ENCODE measurements at regions not wholly inside any gene's neighbourhood (a gene's known extent, or its start where the extent isn't known, plus 50 kb on each side); places are given as distances from the start of the nearest gene placed in this dataset.
"Not testable (repeated sequence)": the region's sequence is repeated elsewhere in the genome, so short reads cannot be mapped to it uniquely, and the experiment has no call there.

DNA sequence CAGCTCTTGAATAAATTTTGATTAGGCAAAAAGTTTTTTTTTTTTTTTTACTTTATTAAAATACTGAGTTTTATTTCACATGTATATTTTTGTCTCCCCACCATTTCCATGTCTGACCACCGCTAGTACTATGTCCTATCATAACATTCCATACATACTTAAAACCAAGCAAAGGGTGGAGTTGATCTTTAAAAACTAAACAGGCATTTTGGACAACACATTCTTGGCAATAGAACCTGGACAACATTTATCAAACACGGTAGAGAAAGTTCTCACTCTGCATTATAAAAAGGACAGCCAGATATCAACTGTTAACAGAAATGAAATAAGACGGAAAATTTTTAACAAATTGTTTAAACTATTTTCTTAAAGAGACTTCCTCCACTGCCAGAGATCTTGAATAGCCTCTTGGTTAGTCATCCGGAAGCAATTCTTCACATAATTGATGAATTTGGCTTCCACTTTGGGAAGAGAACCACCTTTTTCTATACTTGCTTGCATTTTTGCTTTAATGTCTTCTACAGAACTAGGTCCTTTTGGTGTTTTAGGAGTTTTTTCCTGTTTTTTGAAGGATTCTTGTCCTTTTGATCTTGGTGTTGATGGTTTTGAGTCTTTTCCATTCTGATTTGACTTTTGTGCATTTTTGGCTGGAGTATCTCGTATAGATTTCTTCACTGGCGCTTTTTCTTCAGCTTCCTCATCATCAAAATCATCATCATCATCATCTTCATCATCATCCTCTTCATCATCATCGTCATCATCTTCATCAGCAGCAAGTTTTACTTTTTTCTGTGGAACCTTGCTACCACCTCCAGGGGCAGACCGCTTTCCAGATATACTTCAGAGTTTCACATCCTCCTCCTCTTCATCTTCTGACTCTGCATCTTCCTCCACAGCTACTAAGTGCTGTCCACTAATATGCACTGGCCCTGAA, 58.7 kb downstream of the POU5F2 start:
- in situ Hi-C loops (cut with HindIII; ENCODE audit: low sequenced_read_pairs) = not testable (repeated sequence)

DNA sequence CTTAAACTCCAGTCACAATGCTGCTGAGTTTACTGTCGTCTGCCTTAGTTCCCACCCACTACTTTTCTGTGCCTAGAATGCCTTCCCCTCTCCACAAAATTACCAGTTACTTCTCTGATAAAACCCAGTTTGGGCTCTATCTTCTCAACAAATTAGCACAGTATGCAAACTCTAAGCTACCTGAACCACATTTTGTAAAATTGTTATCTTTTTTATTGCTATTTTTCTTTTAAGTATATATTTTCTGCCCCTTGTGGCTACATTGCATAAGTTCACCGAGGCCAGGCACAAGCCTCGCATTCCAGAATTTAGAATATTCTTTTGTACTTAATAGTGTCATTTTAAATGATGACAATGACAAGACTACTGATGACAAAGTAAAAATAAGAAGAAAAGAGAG, 60.0 kb downstream of the POU5F2 start:
- in situ Hi-C loops (cut with HindIII; ENCODE audit: low sequenced_read_pairs) = no loop called here

DNA sequence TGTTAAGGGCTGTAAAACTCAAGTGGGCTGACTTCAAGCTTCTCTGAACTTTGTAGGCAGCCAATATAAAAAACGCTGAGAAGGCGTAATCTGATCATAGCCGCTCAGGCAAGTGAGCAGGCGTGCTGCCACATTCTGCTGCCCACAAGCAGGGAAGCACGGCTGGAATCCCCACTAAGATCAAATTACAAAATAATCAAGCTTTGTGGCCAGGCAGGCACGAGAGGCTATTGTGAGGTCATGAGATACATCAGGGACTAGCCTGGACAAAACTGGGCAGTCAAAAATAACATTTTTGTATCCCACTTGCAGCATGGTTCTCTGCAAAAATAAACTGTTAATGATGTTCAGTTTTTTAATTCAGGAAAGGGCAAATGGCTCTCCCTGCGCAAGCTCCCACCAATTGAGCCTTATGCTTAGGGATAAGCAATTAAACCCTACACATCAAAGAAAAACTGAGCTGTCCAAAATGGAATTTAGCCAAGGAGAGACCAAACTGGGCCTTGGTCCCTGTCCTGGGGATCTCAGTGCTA, 64.0 kb downstream of the POU5F2 start:
- in situ Hi-C loops (cut with HindIII; ENCODE audit: low sequenced_read_pairs) = loop anchor here (5.0 kb wide), 2 partner anchors 45 to 75 kb away; no protein-coding TSS in a partner anchor

DNA sequence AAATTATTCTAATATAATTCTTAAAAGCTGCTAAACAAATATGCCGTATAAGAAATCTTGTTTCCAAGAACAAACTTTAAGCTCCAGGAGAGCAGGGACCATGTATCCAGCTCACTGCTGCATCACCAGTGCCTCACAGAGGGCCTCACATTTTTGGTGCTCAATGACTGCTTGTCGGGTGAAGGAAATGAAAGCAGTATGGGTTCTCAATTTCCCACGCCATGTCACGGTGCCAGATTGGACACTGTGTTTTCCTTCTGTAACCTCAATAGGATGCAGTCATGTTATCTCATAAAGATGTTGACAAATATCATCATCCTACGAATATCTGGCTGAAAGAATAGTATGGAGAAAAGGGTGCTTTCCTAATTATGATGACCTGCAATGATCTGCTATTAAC, 64.7 kb downstream of the POU5F2 start:
- in situ Hi-C loops (cut with HindIII; ENCODE audit: low sequenced_read_pairs) = loop anchor here (5.0 kb wide), 2 partner anchors 46 to 74 kb away; no protein-coding TSS in a partner anchor

DNA sequence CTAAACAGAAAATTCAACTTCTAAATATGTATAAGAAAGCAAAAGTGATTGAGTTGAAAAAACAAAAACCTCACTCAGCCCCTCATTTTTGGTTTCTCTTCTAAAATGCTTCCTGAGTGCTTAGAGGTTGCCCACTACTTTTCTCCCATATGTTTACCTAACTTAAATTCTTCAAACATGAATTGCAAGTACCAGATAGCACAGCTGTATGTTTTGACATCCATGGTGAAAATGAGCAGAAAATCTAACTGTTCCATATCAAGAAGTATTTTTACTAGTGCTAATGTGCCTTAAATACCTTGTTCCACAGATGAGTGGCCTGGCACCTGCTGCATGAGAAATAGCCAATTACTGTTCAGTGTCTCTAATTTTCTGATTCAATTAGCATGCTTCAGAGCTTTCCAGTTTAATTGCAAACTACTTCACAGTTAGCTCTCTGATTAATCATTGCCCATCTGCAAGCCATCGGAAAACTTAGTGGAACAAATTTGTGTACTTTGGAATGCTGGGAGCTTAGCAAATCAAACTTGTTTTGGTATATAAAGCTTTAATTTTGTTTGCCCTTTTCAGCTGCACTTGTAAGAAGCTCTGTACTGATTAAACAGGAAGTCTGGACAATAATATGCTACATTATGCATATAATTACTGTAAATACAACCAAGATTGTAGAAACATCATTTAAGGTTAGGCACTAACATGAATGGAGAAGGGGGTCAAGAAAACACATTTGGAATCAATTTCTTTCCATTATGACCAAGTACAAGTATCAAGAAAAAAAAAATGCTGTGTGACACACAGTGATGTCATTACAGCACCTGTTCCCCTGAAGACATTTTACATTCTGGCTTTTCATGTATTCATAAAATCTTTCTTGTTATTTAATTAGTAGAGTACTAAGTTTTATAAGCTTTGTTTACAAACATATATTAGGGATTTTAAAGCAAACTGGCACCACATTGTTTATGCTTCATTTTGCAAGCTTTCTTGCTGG, 65.6 kb downstream of the POU5F2 start:
- in situ Hi-C loops (cut with HindIII; ENCODE audit: low sequenced_read_pairs) = loop anchor here (5.0 kb wide), 2 partner anchors 47 to 73 kb away; no protein-coding TSS in a partner anchor

DNA sequence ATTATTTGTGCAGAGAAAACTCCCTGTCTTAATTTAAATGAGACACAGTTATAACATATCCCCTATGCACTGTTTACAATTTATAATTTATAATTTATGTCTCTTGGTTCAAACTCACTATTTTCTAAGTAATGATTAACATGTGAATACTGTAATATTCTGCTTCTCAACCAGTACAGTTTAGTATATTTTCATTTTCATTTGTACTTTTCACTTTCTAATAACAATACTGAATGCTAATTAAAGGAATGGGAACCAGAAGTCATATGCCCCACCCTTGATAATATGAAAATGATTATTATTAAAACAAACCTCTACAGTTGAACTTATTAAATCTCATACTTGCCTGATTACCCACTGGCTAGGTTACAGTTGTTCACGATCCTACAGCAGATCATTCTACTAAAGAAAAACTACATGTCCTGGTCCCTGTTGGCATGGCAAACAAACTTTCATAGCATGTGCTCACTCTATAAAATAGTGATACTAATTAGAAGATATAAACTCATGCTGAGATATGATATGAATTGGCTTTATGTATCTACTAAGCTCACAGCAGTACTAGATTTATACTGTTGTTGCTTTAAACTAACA, 66.4 kb downstream of the POU5F2 start:
- in situ Hi-C loops (cut with HindIII; ENCODE audit: low sequenced_read_pairs) = loop anchor here (5.0 kb wide), 2 partner anchors 47 to 73 kb away; no protein-coding TSS in a partner anchor

DNA sequence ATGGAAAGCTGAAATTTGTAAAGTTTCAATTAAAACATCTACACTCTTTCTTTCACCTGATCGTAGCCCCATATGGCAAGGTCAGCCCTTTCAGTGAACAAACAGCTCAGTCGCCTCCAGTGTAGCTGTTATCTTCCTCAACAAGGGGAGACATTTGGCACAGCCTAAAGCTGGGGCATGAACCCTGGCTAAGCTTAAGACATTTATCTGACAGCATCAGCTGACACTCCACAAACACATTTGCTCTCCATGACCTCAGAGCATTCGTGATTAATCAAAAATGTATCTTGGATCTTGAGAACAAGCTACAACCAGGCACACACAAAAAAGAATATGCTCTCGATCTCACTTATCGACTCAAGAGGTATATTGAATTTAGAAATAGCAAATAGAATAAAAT, 67.3 kb downstream of the POU5F2 start:
- in situ Hi-C loops (cut with HindIII; ENCODE audit: low sequenced_read_pairs) = no loop called here

DNA sequence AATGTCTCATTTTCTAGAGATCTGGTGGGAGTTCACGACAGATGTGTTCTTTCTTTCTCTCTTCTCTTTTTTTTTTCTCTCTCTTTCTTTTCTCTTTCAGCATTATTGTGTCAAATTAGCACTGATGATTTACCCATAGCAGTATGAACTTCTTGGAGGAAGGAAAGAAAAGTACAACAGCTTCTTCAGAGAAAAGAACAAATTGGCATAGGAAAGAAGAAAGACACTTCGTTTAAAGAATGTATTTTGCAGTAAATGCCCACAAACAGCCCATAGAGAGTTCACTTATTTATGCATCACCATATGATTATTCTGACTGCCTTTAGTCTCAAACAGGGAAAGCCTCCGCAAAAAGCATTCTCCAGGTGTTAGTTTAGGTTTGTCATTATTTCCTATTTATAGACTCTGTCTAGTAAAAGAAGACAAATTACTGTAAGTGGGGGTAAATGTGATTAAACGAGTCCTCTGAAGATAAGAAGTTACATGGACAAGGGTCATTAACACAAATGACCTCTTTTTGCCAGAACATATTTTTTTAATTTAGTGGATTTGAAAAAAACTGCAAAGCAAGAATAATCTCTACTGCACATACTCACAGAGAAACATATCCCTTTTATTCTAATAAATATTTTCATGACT, 68.0 kb downstream of the POU5F2 start:
- in situ Hi-C loops (cut with HindIII; ENCODE audit: low sequenced_read_pairs) = no loop called here

DNA sequence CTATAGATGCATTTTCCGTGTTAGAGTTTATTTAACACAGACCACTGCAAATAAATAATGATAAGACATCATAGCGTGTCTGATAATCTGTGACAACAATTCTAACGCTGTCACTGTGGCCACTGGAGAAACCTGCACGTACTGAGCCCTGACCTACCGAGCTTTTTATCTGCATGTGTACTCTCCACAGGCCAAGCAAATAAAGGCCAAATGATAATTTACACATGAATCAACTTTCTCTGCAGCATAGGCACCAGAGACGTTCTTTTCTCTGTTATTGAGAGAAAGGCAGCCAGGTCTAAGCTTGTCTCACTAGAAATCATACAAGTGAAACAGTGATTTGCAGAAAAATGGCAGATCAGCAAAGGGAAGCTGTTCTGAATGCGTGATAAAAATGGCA, 75.8 kb downstream of the POU5F2 start:
- in situ Hi-C loops (cut with HindIII; ENCODE audit: low sequenced_read_pairs) = no loop called here

DNA sequence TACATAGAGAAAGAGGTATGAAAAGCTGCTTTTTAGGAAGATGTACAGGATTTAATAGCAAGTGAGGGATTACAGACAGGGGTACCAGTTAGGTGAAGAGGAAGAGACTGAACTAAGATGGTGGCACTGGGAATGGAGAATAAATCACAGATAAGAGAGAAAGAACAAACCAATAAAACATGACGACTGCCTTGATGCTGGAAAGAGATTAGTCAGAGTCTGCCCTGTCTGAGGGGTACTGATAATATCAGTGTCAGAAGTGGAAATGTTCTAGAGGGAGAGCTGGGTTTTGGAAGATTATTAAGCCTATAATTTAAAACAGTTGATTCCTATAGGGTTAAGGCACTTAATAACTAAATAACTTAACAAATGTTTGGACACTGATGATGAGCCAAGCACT, 77.7 kb downstream of the NR2F1 start:
- in situ Hi-C loops (cut with HindIII; ENCODE audit: low sequenced_read_pairs) = no loop called here

DNA sequence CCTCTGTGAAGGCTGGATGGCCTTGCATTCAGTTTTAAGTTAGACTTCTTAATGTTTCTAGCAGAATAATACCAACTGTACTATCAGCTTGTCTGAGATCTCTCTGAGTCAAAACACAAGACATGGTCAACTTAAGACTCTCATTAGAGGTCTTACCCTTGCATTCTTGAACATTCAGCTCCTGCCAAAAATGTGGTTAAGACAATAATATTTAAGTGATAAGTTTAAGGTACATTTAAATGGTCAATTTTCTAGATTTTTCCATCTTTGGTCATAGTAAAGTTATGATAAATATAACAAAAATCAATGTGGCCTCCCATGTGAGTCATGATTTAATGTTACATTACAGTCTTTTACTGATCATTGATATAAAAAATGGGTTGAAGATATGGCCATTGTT, 75.0 kb downstream of the NR2F1 start:
- in situ Hi-C loops (cut with HindIII; ENCODE audit: low sequenced_read_pairs) = no loop called here

DNA sequence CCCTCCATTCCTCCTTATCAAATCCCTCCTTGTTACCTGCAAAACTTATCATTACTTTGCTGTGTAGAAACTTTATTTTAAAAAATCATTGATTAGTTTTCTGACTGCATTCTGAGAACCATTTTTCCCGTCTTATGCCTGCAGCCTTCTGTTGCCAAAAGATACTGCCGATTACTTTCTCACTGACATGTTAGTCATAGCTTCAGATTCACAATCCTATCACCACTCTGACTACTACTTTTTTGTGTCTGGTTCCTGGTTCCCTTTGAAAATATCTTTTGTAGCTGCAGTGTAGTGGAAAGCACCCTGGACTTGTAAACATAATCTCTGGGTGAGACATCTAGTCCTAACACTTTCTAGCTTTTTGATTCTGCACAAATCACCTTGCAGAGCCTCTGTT, 71.7 kb downstream of the NR2F1 start:
- in situ Hi-C loops (cut with HindIII; ENCODE audit: low sequenced_read_pairs) = no loop called here

DNA sequence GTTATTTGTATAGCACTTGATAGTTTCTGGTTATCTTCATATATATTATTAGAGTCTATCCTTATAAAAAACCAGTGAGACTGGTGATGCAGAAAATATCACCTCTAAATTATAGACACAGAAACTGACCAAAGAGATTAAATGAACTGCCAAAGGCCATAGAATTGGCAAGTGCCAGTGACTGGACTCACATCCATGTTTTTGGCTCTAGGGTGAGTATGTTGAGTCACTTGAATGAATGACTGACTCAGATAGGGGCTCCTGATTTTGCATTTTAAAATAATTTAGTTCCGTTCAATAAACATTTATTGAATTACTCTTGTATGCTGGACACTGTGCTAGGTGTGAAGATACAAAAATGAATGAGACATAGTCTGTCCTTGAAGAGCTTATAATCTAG, 70.7 kb downstream of the NR2F1 start:
- in situ Hi-C loops (cut with HindIII; ENCODE audit: low sequenced_read_pairs) = no loop called here

DNA sequence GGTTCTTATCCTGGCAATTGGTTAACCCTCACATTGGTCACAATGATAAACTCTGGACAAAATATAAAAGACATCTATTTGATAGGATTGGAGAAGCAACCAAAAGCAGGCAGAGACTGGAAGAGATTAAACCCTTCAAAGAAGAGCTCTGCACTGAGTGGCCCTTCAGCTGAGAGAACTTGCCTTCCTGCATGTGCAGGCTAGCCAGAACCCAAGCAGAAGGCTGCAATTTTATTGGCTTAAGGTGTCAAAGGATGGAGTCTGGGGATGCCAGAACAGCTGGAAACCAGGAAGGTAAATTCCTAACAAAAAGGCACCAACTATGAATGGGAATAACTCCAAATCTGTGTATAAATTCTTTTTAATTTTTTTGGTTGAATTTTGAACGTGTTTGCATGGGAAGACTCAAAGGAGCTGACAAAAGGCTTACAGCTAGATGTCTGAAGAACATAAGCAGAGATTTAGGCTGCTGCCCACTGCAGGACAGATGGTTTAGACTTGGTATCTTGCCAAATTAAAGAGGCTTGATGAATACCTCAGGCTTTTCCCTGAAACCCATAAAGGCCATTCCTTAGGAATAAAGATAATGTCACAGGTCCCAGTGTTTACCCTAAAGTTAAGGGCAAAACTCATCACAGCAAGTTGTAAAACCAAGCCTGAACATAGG, 66.3 kb downstream of the NR2F1 start:
- in situ Hi-C loops (cut with HindIII; ENCODE audit: low sequenced_read_pairs) = no loop called here

DNA sequence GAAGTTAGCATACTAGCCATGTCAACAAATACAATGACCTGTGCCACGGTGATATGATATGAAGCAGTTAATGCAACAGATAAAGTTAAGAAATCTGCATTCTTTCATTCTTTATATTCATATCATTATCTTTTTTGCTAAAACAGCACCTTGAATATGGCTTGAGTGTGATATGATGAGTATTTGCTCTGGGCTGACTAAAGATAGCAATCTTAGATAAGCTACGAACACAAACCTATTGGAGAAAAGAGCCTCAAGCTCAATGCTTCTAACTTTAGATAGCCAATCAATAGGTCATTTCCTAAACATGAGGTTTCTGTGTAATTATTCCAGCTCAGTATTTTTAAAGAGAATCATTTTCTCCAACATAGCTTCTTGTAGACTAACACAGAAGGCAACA, 61.7 kb downstream of the NR2F1 start:
- in situ Hi-C loops (cut with HindIII; ENCODE audit: low sequenced_read_pairs) = no loop called here
